NCI-H1048 (cell line): ENCODE measurements at regions not wholly inside any gene's neighbourhood (a gene's known extent, or its start where the extent isn't known, plus 50 kb on each side); places are given as distances from the start of the nearest gene placed in this dataset.
"Not testable (repeated sequence)": the region's sequence is repeated elsewhere in the genome, so short reads cannot be mapped to it uniquely, and the experiment has no call there.

Experiments used
- DNase-seq: peaks from one replicate; lab custom pipeline; 2025; lab: John Stamatoyannopoulos, UW

DNA sequence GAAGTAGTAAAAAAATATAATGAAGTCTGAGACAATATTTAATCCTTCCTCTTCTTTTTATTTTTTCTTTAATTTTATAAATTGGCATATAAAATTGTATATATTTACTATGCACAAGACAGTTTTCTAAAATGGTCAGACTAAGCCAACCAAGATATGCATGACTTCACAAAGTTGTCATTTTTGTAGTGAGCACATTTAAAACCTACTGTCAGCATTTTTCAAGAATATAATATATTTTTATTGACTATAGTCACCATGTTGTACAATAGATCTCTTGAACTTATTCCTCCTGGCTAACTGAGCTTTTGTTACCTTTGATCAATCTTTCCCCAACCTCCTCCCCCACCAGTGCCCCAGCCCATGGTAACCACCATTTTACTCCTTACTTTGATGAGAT, 129.2 kb downstream of the ATP6V1G3 start:
- no peak for DNase-seq

DNA sequence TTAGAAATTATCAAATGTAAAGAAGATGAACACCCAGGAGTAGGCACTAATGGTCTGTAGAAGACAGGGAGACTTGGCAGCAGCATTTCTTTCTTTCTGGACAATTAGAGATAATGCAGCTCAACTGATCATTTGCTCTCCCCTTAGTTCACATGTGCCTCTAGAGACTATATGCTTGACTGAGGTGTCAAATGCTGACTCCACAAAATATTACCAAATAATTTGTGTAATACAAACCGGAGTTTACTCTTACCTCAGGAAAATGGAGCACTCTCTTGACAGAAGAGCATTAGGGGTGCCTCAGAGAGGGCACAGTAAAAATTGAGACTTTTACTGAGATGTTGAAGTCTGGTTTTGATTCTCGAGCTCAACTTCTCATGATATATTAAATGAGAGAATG, 131.8 kb downstream of the ATP6V1G3 start:
- no peak for DNase-seq

DNA sequence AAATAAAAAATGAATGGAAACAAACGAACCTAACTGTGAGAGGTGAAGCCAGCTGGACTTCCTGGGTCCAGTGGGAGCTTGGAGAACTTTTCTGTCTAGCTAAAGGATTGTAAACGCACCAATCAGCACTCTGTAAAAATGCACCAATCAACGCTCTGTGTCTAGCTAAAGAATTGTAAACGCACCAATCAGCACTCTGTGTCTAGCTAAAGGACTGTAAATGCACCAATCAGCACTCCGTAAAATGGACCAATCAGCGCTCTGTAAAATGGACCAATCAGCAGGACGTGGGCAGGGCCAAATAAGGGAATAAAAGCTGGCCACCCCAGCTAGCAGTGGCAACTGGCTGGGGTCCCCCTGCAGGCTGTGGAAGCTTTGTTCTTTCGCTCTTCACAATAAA, 135.8 kb downstream of the ATP6V1G3 start:
- DNase-seq, result not testable (repeated sequence)

DNA sequence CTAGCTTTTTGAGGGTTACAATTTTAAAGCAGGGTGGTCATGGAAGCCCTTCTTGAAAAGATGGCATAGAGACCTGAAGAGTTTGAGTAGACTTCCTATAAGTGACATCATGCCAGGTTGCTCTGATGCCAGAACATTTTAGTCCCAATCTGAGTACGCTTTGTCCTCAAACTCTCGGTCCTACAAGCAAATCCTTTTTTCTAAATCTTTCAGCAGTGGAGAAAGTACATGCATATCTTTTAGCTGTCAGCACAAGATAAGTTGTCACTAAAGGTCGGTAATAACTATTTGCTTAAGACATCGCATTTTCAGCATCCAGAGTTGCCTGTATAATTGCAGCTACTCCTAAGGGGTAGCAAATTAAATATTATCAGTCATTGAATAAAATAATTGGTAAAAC, 140.4 kb downstream of the ATP6V1G3 start:
- DNase-seq, result no peak

DNA sequence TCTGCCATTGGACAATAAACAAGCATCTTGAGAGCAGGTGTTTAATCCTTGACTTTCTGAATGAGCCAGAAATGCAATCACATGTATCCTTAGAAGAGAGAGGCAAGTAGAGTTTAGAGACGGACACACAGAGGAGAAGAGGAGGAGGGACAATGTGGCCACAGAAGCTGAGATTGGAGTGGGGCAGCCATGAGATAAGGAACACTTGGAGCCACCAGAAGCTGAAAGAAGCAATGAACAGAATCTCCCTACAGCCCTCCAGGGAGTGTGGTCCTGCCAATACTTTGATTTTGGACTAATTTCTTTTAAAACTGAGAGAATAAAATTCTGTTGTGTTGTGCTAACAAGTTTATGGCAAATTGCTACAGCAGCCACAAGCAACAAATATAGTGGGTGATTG, 141.0 kb downstream of the ATP6V1G3 start:
- DNase-seq, result no peak

DNA sequence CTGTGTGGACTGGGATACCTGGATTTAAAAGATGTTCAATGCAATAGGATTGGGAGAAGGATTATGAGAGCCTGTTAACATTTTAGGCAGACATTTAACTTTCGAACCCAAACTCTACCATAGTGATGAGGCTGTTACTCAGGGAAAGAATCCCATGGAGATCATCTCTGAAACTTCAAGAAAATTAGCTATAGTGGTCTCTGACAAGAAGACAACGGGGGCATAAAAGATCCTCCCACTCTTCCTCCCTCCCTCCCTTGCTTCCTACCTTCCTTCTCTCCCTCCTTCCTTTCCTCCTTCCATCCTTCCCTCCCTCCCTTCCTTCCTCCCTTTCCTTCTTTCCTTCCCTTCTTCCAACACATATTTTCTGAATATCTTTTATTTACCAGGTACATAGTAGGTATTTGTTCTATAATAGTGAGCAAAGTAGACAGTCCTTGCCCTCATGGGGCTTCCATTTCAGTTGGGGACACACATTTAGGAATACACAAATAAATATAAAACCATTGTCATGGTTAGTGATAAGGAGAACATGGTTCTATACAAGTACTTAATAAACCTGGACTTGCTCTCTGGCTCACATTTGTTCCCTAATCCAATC, 143.2 kb downstream of the ATP6V1G3 start:
- no peak for DNase-seq

DNA sequence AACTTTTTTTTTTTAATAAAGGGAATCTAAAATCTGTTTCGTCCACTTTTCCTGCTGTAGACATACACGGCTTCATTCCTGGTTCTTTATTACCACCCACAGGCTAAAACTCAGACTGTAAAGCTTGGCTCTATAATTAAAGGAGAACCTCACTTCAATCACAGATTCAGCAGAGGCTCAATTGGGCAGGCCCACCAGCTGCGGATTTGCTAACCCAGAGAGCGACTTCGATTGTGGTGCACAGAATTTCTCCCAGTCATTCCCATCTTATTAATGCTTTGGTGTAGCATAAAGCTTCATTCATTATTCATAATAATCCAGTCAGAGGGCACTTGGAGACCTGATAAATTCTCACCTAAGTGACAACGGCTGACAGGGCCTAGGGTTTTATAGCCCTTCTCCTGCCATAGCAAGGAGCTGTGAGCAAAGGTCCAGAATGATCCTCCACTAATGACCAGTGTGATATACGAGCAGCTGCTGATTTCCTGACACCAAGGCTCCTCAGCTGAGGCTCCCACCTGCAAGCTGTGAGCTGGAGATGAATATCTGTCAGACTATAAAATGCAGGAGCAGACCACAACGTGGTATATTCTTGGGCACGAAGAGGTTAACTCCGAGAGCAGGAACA, 149.0 kb downstream of the ATP6V1G3 start:
- no peak for DNase-seq

DNA sequence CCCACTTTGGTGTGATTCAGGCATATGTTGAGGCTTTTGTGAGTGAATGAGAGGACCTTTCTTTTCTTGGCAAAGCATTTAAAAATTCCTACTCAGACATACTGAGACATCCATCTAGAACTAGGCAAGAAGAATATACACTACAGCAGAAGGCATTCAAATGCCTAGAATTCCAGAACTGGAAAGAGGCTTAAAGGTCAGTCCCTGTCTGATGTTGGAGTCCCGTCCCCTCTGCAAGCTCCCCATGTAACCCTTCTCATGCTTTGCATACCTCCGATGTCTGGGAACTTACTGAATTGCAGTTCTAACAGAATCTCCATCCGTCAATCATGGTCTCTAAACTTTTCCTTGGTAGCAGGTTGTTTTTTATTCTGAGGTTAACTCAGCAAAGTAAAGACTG, 152.9 kb downstream of the ATP6V1G3 start:
- no peak for DNase-seq

DNA sequence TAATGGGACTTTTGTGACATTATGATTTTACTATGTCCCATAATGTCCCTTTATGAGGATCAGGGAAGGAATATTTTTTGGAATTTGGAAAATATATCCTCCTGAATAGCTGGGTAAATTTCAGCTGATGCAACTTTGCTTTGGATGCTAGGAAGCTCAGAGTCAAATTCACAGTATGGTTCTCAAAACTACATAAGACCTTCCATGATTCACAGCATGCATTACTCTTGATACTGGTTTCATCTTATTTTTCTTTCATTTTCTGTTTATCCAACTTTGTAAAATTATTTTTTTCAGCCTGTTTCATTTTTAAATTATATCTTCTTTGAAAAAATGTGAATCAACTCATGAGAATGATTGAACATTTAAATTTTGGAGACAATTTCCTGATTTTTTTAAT, 160.2 kb downstream of the ATP6V1G3 start:
- DNase-seq, result no peak

DNA sequence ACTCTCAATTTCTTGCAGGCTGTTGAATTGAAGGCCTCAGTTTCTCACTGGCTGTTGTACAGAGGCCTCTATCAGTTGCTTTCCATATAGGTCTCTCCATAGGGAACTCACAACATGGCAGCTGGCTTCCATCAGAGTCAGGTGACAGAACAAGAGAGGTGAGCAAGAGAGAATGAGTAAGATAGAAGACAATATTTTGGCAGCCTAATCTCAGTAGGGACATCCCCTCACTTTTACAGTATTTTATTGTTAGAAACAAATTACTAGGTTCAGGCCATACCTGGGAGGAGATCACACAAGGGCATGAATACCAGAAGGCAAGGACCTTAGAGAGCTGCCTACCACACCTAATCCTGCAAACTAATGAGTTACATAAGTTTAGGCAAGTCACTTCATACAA, 162.8 kb downstream of the ATP6V1G3 start:
- no peak for DNase-seq

DNA sequence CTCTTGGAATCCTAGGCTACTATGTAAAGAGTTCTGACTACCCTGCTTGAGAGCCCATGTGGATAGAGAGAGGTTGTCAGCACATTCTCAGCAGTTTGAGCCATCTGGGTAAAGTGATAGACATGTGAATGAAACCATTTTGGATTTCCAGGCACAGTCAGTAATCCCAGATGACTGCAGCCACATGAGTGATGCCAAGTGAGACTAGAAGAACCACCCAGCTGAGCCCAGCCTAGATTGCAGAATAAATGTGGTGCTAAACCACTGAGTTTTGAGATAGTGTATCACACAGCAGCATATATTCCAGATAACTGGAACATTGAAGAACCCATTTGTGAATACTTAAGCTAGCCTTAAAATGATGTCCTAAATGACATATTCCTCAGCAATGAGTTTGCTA, 166.2 kb downstream of the ATP6V1G3 start:
- no peak for DNase-seq

DNA sequence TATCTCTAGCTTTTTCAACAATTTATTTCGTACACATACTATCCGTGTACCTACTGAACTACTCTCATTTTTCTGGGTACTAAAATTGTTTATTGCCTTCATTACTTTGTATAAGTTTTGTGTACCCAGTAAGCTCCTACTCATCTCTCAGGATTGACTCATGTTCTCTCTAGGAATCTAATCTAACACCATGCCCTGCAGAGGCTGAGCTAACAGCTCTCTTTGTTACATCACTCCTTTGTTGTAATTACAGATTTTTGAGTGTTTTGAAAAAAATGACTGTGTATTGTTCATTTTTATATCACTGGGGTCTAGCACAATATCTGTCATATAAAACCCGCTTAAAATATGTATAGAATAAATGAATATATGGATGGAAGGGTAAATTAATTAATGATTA, 167.1 kb downstream of the ATP6V1G3 start:
- DNase-seq, result no peak
